Vagina (tissue), 2 donors: ENCODE measurements at regions not wholly inside any gene's neighbourhood (a gene's known extent, or its start where the extent isn't known, plus 50 kb on each side); places are given as distances from the start of the nearest gene placed in this dataset.

Experiments
- DNase-seq, 2 donors: peaks; one replicate each; pipeline ENCODE4 v3.0.0-alpha.2; 2017; ENCODE audit errors: extremely low spot score in 2 of 2
- H3K27ac ChIP-seq: fragments of 200-600 bp; sonication (generic); one replicate; pipeline ENCODE4 v1.5.1; 2019
- H3K27me3 ChIP-seq: fragments of 200-600 bp; sonication (generic); one replicate; pipeline ENCODE4 v1.5.1; 2019
- H3K36me3 ChIP-seq, 2 donors: fragments of 200-600 bp; sonication (generic); one replicate each; pipeline ENCODE4 v1.5.1; 2017 to 2019
- H3K4me1 ChIP-seq: fragments of 200-600 bp; sonication (generic); one replicate; pipeline ENCODE4 v1.5.1; 2019
- H3K4me3 ChIP-seq, 2 donors: fragments of 200-600 bp; sonication (generic); 1 replicate in 1 of 2; 2 replicates in 1 of 2; pipeline ENCODE4 v1.5.1; 2016 to 2019
- H3K9me3 ChIP-seq: fragments of 200-600 bp; sonication (generic); one replicate; pipeline ENCODE4 v1.5.1; 2019
- CTCF ChIP-seq, 3 experiments: fragments of 450-650 bp in 2 of 3; fragments of 200-600 bp in 1 of 3; sonication (generic) in 1 of 3; IDR thresholded peaks; one replicate each; pipeline ENCODE4 v1.5.1; 2017 to 2019; ENCODE audit warnings: antibody characterized with exemption in 3 of 3, mild to moderate bottlenecking in 2 of 3, moderate library complexity in 2 of 3
- POLR2A ChIP-seq, 2 donors: fragments of 450-650 bp; IDR thresholded peaks; one replicate each; pipeline ENCODE4 v1.6.1; 2017; ENCODE audit warnings: antibody characterized with exemption in 2 of 2, mild to moderate bottlenecking in 2 of 2, moderate library complexity in 2 of 2
- POLR2AphosphoS5 ChIP-seq, 2 donors: sonication (generic); formaldehyde crosslinking; IDR thresholded peaks; one replicate each; pipeline ENCODE4 v1.9.0; 2017; ENCODE audit warnings: antibody characterized with exemption in 2 of 2, mild to moderate bottlenecking in 2 of 2, low read depth in 1 of 2; ENCODE audit not compliant: insufficient read depth in 1 of 2
- intact Hi-C: fragments of 100-400 bp; cut with DNase I; formaldehyde crosslinking; loops from one replicate; pipeline ENCODE4 v1.15.1; 2023

- H3K27ac ChIP-seq = no peak overlapping the region
- no peak overlapping the region for H3K4me3 ChIP-seq
- intact Hi-C loops = no loop called here
- H3K9me3 ChIP-seq = no peaks in the 10 kb centered on the region
- TF ChIP-seq POLR2A (IDR thresholded peaks at IDR 0.05) = no peak
- TF ChIP-seq POLR2AphosphoS5 (IDR thresholded peaks at IDR 0.05; ENCODE audit: insufficient read depth in 1 of 2, low read depth in 1 of 2) = no peak
- TF ChIP-seq CTCF (IDR thresholded peaks at IDR 0.05) = no peak
- no peaks in the 10 kb centered on the region for H3K4me1 ChIP-seq
- DNase-seq = no peak
- H3K27me3 ChIP-seq = no peaks in the 10 kb centered on the region
- H3K36me3 ChIP-seq = no peaks in the 10 kb centered on the region
These were observed 132.7 kb upstream of the USP24 start for GRCh38 chr1:55347866-55348265.

DNA sequence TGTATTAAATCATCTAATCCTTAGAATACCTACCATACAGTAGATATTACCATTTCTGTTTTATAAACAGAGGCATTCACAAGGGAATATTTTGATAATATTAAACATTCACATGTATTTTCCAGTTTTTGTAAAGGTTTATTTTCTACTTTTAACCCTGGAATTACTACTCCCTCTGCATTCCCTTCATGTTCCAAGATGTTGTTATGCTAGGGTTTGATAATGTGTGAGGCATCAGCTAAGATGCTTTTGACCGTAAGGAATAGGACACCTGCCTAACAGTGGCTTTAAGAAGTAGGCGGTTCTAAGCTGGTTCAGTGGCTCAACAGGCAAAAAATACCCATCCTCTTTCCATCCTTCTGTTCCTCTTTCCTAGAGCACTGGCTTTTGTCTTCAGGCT lies 131.9 kb upstream of the USP24 start:
- Histone ChIP-seq H3K9me3 (no peaks in the 10 kb centered on the region), H3K4me3 (no peak overlapping the region), H3K27me3 (no peaks in the 10 kb centered on the region), H3K27ac (no peak overlapping the region), H3K4me1 (no peaks in the 10 kb centered on the region), H3K36me3 (no peaks in the 10 kb centered on the region)
- intact Hi-C loops = no loop called here
- TF ChIP-seq POLR2A (IDR thresholded peaks at IDR 0.05) = no peak
- TF ChIP-seq POLR2AphosphoS5 (IDR thresholded peaks at IDR 0.05; ENCODE audit: insufficient read depth in 1 of 2, low read depth in 1 of 2) = no peak
- TF ChIP-seq CTCF (IDR thresholded peaks at IDR 0.05) = no peak
- no peak for DNase-seq

DNA sequence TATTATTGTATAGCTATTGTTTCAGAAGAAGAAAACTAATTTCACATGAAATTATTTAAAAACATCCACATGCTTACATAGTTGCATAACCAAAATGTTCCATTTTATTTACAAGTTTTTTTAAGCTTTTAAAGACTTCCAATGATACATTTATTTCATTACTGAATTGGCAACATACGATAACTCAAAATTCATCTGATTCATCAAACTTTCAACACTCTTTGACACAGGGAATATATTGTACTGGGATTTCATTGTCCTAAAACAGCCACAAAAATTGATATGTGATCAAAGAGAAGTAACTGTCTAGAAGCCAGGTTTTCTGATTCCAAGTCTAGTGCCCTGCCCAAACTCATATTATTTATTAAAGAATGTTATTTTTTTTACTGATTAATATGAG lies 131.4 kb upstream of the USP24 start:
- TF ChIP-seq CTCF (IDR thresholded peaks at IDR 0.05) (no peak), POLR2A (IDR thresholded peaks at IDR 0.05) (no peak), POLR2AphosphoS5 (IDR thresholded peaks at IDR 0.05; ENCODE audit: insufficient read depth in 1 of 2, low read depth in 1 of 2) (no peak)
- Histone ChIP-seq H3K9me3 (no peaks in the 10 kb centered on the region), H3K27ac (no peak overlapping the region), H3K36me3 (no peaks in the 10 kb centered on the region), H3K4me1 (no peaks in the 10 kb centered on the region), H3K27me3 (no peaks in the 10 kb centered on the region), H3K4me3 (no peak overlapping the region)
- DNase-seq = no peak
- intact Hi-C loops = no loop called here

- no peak overlapping the region for H3K27ac ChIP-seq
- H3K4me1 ChIP-seq = no peaks in the 10 kb centered on the region
- TF ChIP-seq CTCF (IDR thresholded peaks at IDR 0.05) = no peak
- TF ChIP-seq POLR2AphosphoS5 (IDR thresholded peaks at IDR 0.05; ENCODE audit: insufficient read depth in 1 of 2, low read depth in 1 of 2) = no peak
- TF ChIP-seq POLR2A (IDR thresholded peaks at IDR 0.05) = no peak
- no peaks in the 10 kb centered on the region for H3K36me3 ChIP-seq
- no peaks in the 10 kb centered on the region for H3K9me3 ChIP-seq
- H3K4me3 ChIP-seq = no peak overlapping the region
- DNase-seq = no peak
- intact Hi-C loops = no loop called here
- H3K27me3 ChIP-seq = no peaks in the 10 kb centered on the region
These were observed 124.5 kb upstream of the USP24 start for GRCh38 chr1:55339681-55340080.

DNA sequence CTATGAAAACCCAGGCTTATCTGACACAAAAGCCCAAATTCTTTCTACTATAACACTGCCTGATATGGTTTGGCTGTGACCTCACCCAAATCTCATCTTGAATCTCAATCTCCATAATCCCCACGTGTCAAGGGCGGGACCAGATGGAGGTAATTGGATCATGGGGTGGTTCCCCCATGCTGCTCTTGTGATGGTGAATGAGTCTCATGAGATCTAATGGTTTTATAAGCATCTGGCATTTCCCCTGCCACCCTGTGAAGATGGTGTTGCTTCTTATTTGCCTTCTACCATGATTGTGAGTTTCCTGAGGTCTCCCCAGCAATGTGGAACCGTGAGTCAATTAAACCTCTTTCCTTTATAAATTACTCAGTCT lies 123.3 kb upstream of the USP24 start:
- no peak for TF ChIP-seq POLR2AphosphoS5 (IDR thresholded peaks at IDR 0.05; ENCODE audit: insufficient read depth in 1 of 2, low read depth in 1 of 2)
- TF ChIP-seq POLR2A (IDR thresholded peaks at IDR 0.05) = no peak
- no peak for TF ChIP-seq CTCF (IDR thresholded peaks at IDR 0.05)
- intact Hi-C loops = no loop called here
- H3K4me1 ChIP-seq = no peaks in the 10 kb centered on the region

More for the DNA sequence above, 123.3 kb upstream of the USP24 start:
- no peaks in the 10 kb centered on the region for H3K27me3 ChIP-seq
- no peak for DNase-seq
- no peaks in the 10 kb centered on the region for H3K36me3 ChIP-seq
- no peaks in the 10 kb centered on the region for H3K9me3 ChIP-seq
- no peak overlapping the region for H3K27ac ChIP-seq
- H3K4me3 ChIP-seq = no peak overlapping the region
